ENCODE measurements at regions not wholly inside any gene's neighbourhood (a gene's known extent, or its start where the extent isn't known, plus 50 kb on each side); places are given as distances from the start of the nearest gene placed in this dataset.

DNA sequence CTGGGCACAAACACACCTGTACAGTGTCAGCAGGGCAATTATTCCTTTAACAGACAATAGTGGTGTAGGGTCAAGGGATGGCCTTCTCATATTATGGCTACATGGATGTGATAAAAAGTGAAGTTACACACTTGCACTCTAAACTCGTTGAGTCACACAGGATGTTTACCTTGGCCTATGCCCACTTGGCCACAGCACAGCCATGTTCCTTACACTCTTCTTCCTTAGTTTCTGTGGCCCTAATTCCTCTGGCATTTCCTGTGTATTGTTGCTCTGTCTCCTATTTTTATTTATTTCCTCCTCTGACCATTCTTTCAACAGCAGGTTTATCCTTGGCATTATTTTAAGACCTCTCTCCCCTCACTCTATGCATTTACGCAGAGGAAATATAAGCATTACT is 86.8 kb upstream of the NPFFR2 start:
- Histone ChIP-seq H3K9me2 (ENCODE audit: low read depth, low read length) (no peaks in the 10 kb centered on the region), H3K27ac (ENCODE audit: low read depth, low read length, poor library complexity, severe bottlenecking) (no peak overlapping the region), H3K27me3 (ENCODE audit: insufficient read depth, low read length) (no peaks in the 10 kb centered on the region), H3K4me2 (ENCODE audit: low read length) (no peak overlapping the region), H4K20me1 (ENCODE audit: insufficient read depth, low read length) (no peaks in the 10 kb centered on the region), H3K36me3 (ENCODE audit: insufficient read depth, low read length) (no peaks in the 10 kb centered on the region), H3K4me1 (ENCODE audit: insufficient read depth, low read length, severe bottlenecking) (no peaks in the 10 kb centered on the region), H3K9ac (ENCODE audit: low read length) (no peak overlapping the region), H3K4me3 (ENCODE audit: low read depth, low read length, poor library complexity, severe bottlenecking) (no peak overlapping the region), H3F3A (ENCODE audit: insufficient read depth, low read length) (no peaks in the 10 kb centered on the region), H3K79me2 (ENCODE audit: insufficient read depth, low read length) (no peaks in the 10 kb centered on the region), H2AFZ (ENCODE audit: low read length) (no peak overlapping the region), H3K9me3 (ENCODE audit: low read length) (no peaks in the 10 kb centered on the region)
- TF ChIP-seq, protein P1, sequence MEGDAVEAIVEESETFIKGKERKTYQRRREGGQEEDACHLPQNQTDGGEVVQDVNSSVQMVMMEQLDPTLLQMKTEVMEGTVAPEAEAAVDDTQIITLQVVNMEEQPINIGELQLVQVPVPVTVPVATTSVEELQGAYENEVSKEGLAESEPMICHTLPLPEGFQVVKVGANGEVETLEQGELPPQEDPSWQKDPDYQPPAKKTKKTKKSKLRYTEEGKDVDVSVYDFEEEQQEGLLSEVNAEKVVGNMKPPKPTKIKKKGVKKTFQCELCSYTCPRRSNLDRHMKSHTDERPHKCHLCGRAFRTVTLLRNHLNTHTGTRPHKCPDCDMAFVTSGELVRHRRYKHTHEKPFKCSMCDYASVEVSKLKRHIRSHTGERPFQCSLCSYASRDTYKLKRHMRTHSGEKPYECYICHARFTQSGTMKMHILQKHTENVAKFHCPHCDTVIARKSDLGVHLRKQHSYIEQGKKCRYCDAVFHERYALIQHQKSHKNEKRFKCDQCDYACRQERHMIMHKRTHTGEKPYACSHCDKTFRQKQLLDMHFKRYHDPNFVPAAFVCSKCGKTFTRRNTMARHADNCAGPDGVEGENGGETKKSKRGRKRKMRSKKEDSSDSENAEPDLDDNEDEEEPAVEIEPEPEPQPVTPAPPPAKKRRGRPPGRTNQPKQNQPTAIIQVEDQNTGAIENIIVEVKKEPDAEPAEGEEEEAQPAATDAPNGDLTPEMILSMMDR (IDR thresholded peaks at IDR 0.05; ENCODE audit: low read length): no peak
- TF ChIP-seq EZH2 (IDR thresholded peaks at IDR 0.05; ENCODE audit: borderline replicate concordance, low read length): no peak

GRCh38 chr4:71945791-71946190 is 86.0 kb upstream of the NPFFR2 start:
- H3K4me1 ChIP-seq (ENCODE audit: insufficient read depth, low read length, severe bottlenecking): no peaks in the 10 kb centered on the region
- H3K9me3 ChIP-seq (ENCODE audit: low read length): no peaks in the 10 kb centered on the region
- no peaks in the 10 kb centered on the region for H3K9me2 ChIP-seq (ENCODE audit: low read depth, low read length)
- H3K27me3 ChIP-seq (ENCODE audit: insufficient read depth, low read length): no peaks in the 10 kb centered on the region
- no peaks in the 10 kb centered on the region for H3K36me3 ChIP-seq (ENCODE audit: insufficient read depth, low read length)
- H3K4me3 ChIP-seq (ENCODE audit: low read depth, low read length, poor library complexity, severe bottlenecking): no peak overlapping the region
- H3K79me2 ChIP-seq (ENCODE audit: insufficient read depth, low read length): no peaks in the 10 kb centered on the region
- TF ChIP-seq EZH2 (IDR thresholded peaks at IDR 0.05; ENCODE audit: borderline replicate concordance, low read length): no peak
- TF ChIP-seq, protein P1 (IDR thresholded peaks at IDR 0.05; ENCODE audit: low read length): no peak
- H3K9ac ChIP-seq (ENCODE audit: low read length): no peak overlapping the region
- no peaks in the 10 kb centered on the region for H3F3A ChIP-seq (ENCODE audit: insufficient read depth, low read length)
- H4K20me1 ChIP-seq (ENCODE audit: insufficient read depth, low read length): no peaks in the 10 kb centered on the region
- H3K4me2 ChIP-seq (ENCODE audit: low read length): no peak overlapping the region
- H2AFZ ChIP-seq (ENCODE audit: low read length): no peak overlapping the region
- no peak overlapping the region for H3K27ac ChIP-seq (ENCODE audit: low read depth, low read length, poor library complexity, severe bottlenecking)

DNA sequence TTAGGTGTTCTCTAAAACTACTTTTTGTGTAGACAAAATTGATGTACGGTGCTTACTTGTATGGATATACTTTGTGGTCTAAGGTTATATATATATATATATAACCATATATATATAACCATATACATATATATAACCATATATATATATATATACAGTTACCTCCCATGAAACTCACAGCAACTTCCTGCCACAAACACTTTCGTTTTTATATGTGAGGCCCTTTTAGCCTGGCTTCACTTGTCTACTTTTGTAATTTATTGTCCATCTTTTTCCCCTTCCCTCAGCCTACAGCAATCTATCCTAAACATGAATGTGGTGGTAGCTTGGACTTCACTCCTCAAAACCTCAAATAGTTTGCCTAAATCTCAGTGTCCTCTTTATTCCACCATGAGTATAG is 72.8 kb upstream of the NPFFR2 start:
- Histone ChIP-seq H3K9me2 (ENCODE audit: low read depth, low read length) (no peaks in the 10 kb centered on the region), H2AFZ (ENCODE audit: low read length) (no peak overlapping the region), H3K9me3 (ENCODE audit: low read length) (no peaks in the 10 kb centered on the region), H3K27ac (ENCODE audit: low read depth, low read length, poor library complexity, severe bottlenecking) (no peak overlapping the region), H3K36me3 (ENCODE audit: insufficient read depth, low read length) (no peaks in the 10 kb centered on the region), H3K9ac (ENCODE audit: low read length) (no peak overlapping the region), H4K20me1 (ENCODE audit: insufficient read depth, low read length) (no peaks in the 10 kb centered on the region), H3K4me3 (ENCODE audit: low read depth, low read length, poor library complexity, severe bottlenecking) (no peak overlapping the region), H3F3A (ENCODE audit: insufficient read depth, low read length) (no peaks in the 10 kb centered on the region), H3K79me2 (ENCODE audit: insufficient read depth, low read length) (no peaks in the 10 kb centered on the region), H3K27me3 (ENCODE audit: insufficient read depth, low read length) (no peaks in the 10 kb centered on the region), H3K4me2 (ENCODE audit: low read length) (no peak overlapping the region), H3K4me1 (ENCODE audit: insufficient read depth, low read length, severe bottlenecking) (no peaks in the 10 kb centered on the region)
- TF ChIP-seq EZH2 (IDR thresholded peaks at IDR 0.05; ENCODE audit: borderline replicate concordance, low read length): no peak
- TF ChIP-seq, protein P1 (IDR thresholded peaks at IDR 0.05; ENCODE audit: low read length): no peak
